Vagina (tissue), 2 donors: ENCODE measurements at regions not wholly inside any gene's neighbourhood (a gene's known extent, or its start where the extent isn't known, plus 50 kb on each side); places are given as distances from the start of the nearest gene placed in this dataset.

Experiments
- POLR2A ChIP-seq, 2 donors: fragments of 450-650 bp; IDR thresholded peaks; one replicate each; pipeline ENCODE4 v1.6.1; 2017; ENCODE audit warnings: antibody characterized with exemption in 2 of 2, mild to moderate bottlenecking in 2 of 2, moderate library complexity in 2 of 2
- TF ChIP-seq, protein P1 (sequence below), 3 experiments: fragments of 450-650 bp in 2 of 3; fragments of 200-600 bp in 1 of 3; sonication (generic) in 1 of 3; IDR thresholded peaks; one replicate each; pipeline ENCODE4 v1.5.1; 2017 to 2019; ENCODE audit warnings: antibody characterized with exemption in 3 of 3, mild to moderate bottlenecking in 2 of 3, moderate library complexity in 2 of 3

DNA sequence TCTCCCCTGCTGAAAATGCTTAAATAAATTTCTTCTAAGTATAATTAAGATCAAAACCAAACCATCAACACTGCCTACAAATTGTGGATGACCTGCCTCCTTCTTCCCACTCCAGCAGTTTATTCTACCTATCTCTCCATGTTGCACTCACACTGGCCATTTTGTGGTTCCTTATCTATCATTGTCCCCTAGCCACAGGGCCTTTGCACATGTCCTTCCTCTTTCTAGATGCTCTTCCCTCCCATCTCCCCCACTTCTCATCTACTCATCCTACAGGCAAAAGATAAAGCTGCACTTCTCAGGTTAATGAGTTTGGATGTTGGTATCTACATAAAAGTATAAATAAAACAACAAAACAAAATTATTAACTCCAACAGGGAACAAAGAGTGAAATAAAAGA lies 70.6 kb upstream of the CCNG1 start:
- no peak for TF ChIP-seq POLR2A (IDR thresholded peaks at IDR 0.05)
- TF ChIP-seq, protein P1, sequence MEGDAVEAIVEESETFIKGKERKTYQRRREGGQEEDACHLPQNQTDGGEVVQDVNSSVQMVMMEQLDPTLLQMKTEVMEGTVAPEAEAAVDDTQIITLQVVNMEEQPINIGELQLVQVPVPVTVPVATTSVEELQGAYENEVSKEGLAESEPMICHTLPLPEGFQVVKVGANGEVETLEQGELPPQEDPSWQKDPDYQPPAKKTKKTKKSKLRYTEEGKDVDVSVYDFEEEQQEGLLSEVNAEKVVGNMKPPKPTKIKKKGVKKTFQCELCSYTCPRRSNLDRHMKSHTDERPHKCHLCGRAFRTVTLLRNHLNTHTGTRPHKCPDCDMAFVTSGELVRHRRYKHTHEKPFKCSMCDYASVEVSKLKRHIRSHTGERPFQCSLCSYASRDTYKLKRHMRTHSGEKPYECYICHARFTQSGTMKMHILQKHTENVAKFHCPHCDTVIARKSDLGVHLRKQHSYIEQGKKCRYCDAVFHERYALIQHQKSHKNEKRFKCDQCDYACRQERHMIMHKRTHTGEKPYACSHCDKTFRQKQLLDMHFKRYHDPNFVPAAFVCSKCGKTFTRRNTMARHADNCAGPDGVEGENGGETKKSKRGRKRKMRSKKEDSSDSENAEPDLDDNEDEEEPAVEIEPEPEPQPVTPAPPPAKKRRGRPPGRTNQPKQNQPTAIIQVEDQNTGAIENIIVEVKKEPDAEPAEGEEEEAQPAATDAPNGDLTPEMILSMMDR (IDR thresholded peaks at IDR 0.05): no peak
